ENCODE measurements at regions not wholly inside any gene's neighbourhood (a gene's known extent, or its start where the extent isn't known, plus 50 kb on each side); places are given as distances from the start of the nearest gene placed in this dataset.
A peak's percentile ranks its signal among the peaks of the same experiment; 100 is the strongest.
"Not testable (repeated sequence)": the region's sequence is repeated elsewhere in the genome, so short reads cannot be mapped to it uniquely, and the experiment has no call there.

DNA sequence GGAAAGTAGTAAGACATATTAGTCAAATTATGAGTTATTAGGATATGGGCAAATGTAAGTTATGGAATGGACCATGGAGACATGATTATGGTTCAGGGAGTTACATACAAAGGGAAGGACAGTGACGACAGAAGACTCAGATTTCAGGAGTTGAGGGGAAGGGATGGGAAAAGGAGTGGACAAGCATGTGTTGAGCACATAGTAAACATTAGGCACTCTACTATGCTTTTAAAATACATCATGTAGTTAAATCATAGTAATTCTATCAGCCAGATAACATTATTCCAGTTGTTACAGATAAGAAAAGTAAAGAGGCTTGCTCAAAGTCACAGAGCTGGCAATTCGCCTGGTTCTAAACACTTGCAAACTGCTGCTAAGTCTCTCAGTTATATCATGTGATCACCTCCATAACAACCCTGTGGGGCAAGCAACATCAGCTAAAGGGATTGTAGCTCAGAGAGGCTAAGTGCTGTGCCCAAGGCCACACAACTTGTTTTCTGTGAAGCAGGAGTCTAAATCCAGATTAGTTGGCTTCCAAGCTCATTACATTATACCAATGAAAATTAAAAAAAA, 115.2 kb upstream of the MDFIC start:
- DNase-seq (ENCODE audit: low read depth in 2 of 2) = no peak

DNA sequence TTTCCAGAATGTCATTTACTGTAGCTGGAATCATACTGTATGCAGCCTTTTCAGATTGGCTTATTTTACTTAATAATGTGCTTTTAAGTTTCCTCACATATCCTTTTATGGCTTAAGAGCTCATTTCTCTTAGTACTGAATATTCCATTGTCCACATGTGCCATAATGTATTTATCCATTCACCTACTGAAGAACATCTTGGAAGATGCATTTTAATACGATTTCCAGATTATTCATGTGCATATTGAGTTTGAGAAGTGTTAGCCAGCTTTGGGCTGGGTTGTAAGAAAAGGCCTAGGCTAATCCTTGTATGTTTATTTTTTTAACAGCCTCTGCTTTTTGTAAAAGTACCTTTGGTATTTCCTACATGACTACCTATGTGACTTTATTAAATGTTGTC, 109.3 kb upstream of the MDFIC start:
- no peak for DNase-seq (ENCODE audit: low read depth in 2 of 2)

DNA sequence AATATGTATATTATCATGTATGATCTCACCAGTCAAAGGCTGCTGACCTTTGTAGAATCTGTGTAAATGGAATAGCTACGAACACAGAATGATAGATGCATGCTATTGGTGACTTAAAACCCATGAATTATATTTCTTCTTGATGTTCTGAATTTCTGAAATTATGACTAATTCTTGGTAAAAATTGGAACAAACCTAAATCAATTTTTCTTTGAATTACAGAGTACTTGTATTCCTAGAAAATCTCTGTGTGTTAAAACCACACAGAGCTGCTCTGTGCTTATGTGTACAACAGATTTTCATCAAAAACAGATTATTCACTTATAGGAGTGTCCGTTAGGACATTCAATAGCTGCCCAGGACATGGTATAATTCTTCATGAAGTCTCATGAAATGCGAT, 108.3 kb upstream of the MDFIC start:
- DNase-seq (ENCODE audit: low read depth in 2 of 2) = no peak

DNA sequence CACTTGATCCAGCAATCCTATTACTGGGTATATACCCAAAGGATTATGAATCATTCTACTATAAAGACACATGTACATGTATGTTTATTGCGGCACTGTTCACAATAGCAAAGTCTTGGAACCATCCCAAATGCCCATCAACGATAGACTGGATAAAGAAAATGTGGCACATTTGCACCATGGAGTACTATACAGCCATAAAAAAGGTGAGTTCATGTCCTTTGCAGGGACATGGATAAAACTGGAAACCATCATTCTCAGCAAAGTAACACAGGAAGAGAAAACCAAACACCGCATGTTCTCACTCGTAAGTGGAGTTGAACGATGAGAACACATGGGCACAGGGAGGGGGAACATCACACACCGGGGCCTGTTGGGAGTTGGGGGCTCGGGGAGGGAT, 104.9 kb upstream of the MDFIC start:
- DNase-seq (ENCODE audit: low read depth in 2 of 2) = not testable (repeated sequence)

DNA sequence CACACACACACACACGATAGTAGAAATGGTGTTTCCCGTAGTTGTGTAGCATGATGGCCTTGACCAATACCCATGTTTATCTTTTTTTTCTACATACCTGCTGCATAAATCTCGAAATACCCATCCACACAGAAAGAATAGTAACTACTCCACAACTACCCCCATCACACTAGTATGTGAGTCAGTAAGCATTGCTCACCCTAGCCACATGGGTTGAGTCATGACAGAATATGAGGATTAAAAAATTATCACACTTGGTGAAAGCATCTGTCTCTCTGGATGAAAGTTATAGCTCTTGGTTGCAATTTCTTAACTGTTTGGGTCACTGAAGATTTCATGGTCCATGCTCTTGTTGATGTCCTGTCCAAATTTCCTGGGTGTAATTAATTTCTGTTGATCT, 103.4 kb upstream of the MDFIC start:
- no peak for DNase-seq (ENCODE audit: low read depth in 2 of 2)

DNA sequence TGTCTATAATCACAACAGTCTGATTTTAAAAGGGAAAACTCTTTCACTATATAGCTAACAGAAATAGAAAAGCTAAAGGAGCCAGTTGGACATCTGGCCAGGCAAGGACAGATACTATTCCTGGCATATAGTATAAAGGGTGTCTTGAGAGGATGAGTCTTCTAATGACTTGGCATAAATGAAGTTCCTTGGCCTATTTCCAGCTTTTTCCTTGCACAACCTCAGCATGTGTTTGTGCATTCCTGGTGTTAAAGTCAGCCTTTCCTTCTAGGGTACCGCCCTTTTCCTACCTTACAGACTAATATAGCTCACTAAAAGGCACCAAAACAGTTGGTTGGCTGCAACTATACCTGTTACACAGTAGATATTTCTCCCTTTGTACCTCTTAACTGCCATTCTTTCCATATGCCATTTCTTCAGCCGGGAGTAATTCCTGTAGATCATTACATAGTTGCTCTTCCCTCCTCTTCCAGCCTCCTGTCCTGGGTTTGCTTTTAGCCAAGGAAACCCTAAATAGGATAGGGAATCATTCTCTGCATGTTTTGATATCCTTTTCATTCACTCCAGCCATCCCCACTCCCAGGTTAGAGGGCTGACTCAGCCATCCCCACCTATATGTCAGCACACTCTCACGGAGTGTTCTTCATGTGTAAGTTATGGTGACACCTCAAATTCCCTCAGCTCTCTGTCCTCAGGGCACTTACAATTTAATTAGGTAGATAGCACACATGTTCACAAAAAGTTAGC, 102.1 kb upstream of the MDFIC start:
- no peak for DNase-seq (ENCODE audit: low read depth in 2 of 2)

DNA sequence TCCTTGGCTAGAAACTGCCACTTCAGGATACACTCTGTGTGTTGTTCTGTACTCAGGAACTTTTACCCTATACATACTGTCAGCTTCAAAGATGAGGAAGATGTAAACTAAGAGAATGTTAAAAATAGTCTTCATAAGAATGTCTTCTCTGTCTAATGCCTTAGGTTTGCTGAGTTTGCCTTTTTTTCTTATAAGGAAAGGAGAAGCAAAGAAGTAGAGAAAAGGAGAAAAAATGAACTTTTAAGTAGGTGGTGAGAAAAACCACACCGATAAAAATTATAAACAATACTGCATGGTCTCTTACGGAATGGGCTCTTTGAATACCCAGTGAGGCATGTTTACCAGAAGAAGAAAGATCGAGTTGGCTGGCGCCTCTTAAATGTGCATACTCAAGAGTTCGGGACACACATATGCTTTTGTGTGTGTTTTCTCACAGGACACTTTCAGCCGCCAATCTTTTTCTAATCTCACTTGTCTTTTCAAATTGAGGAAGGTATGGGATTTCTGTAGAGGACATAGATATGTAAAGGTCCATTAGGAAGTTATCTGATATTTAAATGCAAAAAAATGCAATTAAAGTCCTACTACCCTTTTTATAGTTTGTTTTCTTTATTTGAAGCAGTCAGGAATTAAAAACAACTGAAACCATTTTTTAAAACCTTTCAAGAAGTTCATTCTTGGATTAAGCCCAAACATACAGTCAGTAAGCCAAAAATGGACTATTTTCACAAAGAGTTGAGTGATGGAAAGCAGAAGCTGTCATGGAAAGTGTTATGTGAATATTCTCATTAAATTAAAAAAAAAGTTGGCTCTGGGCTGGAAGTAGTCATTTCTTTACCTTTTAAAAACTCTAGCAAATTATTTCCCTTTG, 100.6 kb upstream of the MDFIC start:
- no peak for DNase-seq (ENCODE audit: low read depth in 2 of 2)

DNA sequence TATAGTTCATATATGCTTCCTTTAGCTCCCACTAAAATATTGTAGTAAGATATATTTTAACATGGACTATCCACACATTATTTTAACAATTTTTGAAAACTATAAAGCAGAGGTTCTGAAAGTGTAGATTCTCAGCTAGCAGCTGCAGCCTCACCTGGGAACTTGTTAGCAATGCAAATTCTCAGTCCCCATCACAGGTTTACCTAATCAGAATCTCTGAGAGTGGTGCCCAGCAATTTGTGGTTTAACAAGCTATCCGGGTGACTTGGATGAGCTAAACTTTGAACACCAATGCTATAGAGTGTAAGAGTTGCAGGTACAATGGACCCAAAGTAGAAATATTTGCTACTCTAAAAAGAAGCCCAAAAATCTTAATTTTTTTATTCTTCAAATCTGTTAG, 99.8 kb upstream of the MDFIC start:
- DNase-seq (ENCODE audit: low read depth in 2 of 2) = no peak

DNA sequence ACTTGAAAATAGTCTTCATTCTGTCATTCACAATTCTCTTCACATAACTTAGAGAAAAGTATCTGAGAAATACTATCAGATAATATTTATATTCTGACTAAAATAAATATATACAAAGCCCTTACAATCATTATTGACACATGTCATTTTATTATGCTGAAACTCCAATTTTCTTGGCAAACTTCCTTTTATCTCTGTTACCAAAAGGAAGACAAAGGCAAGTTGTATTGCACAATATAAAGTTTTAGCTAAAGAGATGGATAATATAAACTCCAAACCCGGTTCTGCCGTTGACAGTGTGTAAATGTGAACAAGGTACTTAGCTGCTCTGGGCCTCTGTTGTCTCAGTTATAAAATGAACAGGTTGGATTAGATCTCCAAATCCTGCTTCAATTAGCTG, 99.0 kb upstream of the MDFIC start:
- DNase-seq (ENCODE audit: low read depth in 2 of 2) = no peak

DNA sequence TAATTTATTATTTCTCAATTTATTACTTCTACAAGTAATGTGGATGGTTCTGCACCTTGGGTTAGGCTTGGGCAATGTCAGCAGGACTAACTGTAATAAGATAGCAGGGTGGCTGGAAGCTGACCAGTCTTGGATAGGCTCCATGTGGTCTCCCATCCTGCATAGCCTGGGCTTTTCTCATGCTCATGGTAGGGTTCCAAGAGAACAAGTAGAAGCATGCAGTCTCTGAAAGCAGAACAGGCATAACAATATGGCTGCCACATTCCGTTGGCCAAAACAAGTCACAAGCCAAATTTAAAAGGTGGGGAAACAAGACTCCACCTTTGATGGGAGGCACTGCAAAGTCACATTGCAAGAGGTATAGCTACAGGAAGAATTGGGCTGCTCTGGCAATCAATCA, 98.6 kb upstream of the MDFIC start:
- DNase-seq (ENCODE audit: low read depth in 2 of 2) = no peak

DNA sequence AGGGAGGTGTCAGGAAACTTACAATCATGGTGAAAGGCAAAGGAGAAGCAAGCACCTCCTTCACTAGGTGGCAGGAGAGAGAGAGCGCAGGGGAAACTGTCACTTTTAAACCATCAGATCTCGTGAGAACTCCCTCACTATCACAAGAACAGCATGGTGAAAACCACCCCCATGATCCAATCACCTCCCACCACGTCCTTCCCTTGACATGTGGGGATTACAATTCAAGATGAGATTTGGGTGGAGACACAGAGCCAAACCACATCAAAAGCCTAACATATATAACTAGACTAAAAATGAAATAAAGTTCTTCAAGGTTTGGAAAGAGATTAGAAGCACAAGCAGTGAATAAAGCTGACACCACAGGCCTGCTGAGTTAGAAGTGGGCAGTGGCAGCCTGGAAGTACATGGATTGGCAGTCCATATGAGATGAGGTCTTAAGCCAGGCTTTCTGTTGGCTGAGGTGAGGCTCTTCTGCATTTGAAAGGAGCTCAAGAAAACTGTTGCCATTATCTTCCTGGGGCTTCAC, 96.4 kb upstream of the MDFIC start:
- peak in 1 of 2 donors; percentile 11 for DNase-seq (ENCODE audit: low read depth in 2 of 2)

DNA sequence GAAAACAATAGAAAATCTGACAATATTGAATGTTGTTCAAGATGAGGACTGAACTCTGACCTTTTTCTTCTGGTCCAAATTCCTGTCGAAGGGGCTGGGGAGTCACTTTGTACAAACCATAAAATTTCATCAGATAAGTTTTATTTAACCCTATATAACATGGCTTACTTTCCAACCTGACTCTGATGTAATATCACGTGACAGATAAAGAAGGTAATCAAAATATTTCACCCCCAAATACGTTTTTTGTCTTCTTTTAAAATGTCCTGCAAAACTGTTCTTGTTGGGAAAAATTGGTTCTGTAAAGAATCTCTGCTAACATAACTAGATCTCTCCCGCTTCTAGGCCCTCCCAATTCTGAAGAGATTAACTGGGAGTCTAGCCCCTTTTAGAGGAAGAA, 90.9 kb upstream of the MDFIC start:
- DNase-seq (ENCODE audit: low read depth in 2 of 2) = no peak

DNA sequence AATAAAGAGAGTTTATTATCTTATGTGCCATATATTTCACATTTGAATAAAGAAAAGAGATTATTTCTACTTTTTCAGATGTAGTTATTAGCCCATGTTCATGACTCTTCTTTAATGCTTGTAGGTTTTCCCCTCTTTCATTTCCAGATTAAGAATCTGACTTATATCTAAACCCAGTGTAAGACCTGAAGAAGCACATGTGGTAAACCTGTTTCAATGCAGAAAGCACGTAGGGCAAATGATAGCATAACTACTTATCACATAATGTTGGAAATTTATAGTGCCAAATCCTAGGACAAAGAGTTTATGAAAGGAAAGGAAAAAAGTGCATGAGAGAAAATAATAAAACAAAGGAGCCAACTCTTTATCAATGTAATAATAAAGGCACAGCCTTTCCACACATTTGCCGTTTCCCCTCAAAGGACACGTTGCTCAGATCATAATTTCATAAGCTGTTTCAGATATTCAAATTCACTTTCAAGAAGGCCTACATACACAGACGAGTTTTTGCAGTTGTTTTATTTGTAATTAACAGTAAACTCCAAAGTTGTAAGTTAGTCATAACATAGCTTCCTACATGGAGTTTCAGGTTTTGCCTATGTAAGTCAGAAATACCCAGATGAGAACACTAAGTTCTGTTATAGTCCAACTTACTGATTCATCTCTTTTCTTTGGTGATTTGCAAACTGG, 88.8 kb upstream of the MDFIC start:
- DNase-seq (ENCODE audit: low read depth in 2 of 2) = no peak

DNA sequence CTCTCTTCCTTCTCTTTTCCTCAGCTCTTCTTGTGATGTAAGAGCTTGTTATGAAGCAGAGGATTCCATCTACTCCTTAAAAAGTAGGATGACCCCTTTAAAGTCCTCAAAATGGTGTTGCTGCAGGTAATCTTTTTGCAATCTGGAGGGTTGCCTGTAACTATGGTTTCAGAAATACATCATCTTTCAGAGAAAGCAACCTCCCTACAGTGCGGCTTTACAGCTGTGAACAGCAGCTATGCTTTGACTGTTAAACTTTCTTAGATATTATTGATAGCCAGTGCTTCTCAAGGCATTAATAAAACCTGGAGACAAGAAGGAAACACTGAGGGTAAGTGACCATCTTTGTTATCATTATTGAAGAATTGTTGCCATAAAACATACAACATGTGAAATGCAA, 86.6 kb upstream of the MDFIC start:
- DNase-seq (ENCODE audit: low read depth in 2 of 2) = no peak

DNA sequence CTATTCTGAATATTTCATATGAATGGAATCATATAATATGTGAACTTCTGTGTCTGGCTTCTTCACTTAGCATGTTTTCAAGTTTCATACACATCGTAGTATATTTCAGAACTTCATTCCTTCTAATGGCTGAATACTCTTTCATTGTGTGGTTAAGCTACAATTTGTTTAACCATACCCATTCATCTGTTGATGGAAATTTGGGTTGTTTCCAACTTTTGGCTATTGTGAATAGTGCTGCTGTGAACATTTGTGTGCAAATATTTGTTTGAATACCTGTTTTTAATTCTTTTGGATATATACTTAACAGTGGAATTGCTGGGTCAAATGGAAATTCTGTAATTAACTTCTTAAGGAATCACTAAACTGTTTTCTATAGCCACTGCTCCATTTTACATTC, 86.0 kb upstream of the MDFIC start:
- no peak for DNase-seq (ENCODE audit: low read depth in 2 of 2)

DNA sequence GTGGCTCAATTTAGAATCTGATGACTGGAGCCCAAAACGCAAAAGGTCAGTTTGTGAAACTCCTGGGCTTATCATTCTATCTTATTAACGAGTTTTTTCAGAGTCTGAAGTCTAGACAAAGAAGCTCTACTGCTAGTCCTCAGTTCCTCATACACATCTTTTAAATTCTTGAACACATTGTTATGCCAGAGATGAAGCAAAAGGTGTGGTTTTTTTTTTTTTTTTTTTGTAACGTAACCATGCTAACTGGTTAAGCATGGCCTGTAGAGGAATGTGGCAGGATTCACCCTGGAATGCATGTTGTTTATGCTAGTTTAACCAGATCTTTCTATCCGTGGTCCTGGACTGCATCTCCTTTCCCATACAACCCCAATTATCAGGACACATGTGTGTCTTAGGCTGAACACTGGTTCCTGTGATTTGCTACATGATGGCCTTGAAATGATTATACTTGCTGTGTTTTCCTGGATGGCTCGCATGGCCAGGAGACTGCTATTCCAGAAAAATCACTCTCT, 79.3 kb upstream of the MDFIC start:
- no peak for DNase-seq (ENCODE audit: low read depth in 2 of 2)

DNA sequence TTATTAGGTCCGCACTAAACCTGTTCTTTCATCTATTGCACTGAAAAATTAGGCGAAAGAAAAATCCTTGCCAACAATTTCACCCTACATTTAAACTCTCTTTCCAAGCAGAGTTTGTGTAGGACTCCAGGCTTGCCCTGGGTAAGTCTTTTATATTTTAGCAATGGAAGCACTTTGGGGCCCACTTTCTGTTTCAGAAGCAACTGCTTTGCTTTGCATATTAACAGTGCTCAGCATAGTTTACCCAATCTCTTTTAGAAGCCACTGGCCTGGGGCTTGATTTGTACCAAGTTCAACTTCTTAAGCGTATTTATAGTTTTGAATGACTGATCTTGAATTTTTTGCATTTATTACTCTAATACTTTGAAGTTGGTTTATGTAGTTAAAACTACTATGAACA, 78.8 kb upstream of the MDFIC start:
- no peak for DNase-seq (ENCODE audit: low read depth in 2 of 2)

DNA sequence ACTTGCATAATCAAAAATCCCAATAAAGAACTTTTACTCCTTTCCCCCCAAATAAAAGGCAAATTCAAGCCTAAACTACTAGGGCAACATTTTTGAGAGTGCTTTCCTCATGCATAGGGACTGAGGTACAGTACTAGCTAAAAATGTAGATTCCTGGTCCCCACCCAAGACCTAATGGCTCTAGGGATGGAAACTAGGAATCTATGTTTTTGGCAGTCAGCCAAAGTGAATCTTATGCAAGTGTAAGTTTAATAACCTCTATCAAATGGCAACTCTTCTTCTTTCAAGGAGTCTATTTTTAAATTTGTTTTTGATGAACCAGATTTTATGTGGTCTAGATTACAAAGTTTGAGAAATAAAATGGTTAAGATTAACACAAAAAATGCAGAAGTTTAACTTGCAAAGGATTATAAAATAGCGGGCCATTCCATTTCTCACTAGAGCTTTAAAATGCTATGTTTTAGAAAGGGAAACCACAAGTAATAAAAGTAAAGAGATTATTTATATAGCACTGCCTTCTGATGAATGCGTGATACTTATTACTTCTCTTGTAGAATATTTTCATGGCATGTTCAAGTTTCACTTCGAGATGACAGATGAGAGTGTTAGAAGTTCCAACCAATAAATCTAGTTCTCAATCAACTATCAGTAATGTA, 70.4 kb upstream of the MDFIC start:
- DNase-seq (ENCODE audit: low read depth in 2 of 2) = no peak

DNA sequence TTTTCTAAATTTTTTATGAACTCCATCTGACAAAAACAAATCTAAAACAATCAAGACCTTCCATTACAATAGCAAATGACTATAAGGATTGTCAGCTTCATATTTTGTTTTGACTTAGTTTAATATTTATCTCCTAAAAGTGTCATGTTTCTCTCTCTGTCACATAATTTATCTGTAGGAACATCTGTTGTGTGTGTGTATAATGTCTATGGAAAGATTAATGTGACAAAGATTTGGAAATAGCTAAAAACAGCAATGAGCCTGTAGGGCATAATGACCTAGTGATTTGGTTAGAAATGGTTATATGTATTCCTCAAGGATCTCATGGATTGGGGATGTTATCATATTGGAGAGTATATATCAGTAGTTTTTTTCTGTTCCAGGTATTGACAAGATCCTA, 69.6 kb upstream of the MDFIC start:
- no peak for DNase-seq (ENCODE audit: low read depth in 2 of 2)

DNA sequence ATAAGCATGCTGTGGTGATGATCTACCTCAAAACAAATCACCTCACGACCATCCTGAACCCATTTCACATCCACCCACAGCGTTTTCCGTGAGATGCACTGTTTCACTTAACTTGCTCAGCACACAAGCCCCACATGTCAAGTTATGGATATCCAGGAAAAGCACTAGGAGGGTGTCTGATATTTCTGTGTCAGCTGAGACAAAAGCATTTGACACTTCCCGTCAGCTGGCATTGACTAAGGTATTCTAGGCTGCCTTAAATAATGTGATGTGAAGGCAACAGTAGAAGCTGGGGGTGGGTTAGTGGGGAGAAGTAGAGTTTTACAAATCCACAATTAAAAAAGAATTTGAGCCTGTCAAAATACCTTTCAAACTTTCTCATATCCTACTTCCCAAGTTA, 68.7 kb upstream of the MDFIC start:
- no peak for DNase-seq (ENCODE audit: low read depth in 2 of 2)

DNA sequence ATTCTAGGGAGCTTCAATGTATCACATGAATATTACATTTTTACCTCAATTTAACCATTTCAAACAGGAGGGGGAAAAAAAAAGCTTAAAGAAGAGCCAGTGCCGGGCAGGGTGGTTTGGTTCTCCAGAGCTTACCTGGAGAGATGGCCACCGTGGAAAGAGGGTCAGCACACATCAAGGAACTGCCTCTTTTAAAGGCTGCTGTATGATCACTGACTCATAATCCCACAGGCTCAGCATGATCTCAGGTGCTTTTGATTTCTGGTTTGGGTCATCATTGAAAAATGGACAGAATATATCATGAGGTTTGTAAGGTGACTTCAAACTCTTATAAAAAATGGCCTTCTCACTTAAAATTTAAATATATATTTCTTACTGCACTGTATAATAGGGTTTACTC, 67.5 kb upstream of the MDFIC start:
- DNase-seq (ENCODE audit: low read depth in 2 of 2) = no peak
